ENCODE measurements at regions not wholly inside any gene's neighbourhood (a gene's known extent, or its start where the extent isn't known, plus 50 kb on each side); places are given as distances from the start of the nearest gene placed in this dataset.

DNA sequence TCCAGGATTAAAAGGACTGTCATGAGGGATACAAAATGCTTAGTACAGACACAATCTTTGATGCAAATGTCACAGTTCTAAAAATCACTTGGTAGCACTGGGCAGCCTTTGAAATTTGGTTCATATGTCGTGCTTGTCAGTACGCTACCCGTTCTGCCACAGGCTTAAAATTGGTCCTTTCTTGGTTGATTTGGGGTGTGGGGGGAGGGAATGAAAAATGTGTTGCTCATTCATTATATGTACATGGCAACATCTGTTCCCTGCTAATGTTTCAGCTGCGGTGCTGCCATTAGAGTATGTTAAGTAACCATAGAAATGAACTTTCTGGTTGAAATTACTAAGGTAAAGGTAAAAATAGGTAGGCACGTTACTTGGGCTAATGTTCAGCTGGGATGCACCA lies 155.4 kb upstream of the ARHGAP5 start:
- Mint-ChIP-seq H3K4me1 (ENCODE audit: unreplicated experiment) (peaks cover 5% of the 10 kb centered on the region), H3K27me3 (ENCODE audit: unreplicated experiment) (no peaks in the 10 kb centered on the region), H3K4me3 (ENCODE audit: unreplicated experiment) (no peak overlapping the region), H3K36me3 (ENCODE audit: low read depth, unreplicated experiment) (no peaks in the 10 kb centered on the region), H3K27ac (ENCODE audit: unreplicated experiment) (no peak overlapping the region), H3K9me3 (ENCODE audit: unreplicated experiment) (no peaks in the 10 kb centered on the region)
- TF ChIP-seq, protein P1, sequence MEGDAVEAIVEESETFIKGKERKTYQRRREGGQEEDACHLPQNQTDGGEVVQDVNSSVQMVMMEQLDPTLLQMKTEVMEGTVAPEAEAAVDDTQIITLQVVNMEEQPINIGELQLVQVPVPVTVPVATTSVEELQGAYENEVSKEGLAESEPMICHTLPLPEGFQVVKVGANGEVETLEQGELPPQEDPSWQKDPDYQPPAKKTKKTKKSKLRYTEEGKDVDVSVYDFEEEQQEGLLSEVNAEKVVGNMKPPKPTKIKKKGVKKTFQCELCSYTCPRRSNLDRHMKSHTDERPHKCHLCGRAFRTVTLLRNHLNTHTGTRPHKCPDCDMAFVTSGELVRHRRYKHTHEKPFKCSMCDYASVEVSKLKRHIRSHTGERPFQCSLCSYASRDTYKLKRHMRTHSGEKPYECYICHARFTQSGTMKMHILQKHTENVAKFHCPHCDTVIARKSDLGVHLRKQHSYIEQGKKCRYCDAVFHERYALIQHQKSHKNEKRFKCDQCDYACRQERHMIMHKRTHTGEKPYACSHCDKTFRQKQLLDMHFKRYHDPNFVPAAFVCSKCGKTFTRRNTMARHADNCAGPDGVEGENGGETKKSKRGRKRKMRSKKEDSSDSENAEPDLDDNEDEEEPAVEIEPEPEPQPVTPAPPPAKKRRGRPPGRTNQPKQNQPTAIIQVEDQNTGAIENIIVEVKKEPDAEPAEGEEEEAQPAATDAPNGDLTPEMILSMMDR (IDR thresholded peaks at IDR 0.05; ENCODE audit: unreplicated experiment) = no peak
- no peak for DNase-seq (ENCODE audit: low spot score)

DNA sequence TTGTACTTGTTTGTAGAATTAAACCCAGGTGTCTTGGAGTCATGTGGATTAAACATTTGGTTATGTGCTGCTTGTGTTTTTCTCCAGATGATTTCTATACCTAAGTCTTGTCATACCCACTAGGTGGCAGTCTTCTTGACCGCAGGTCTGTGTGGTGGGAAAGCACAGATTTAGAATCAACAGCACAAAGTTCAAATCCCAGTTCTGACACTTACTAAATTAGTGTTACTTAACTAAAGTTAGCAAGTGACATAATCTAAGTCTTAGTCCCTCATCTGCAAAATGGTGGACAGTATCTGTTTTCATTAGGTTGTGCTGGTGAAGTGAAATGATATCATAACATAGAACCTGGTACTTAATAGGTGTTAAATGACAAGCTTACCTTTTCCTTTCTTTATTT lies 151.0 kb upstream of the ARHGAP5 start:
- Mint-ChIP-seq H3K4me3 (ENCODE audit: unreplicated experiment) (no peak overlapping the region), H3K36me3 (ENCODE audit: low read depth, unreplicated experiment) (no peaks in the 10 kb centered on the region), H3K27ac (ENCODE audit: unreplicated experiment) (no peak overlapping the region), H3K9me3 (ENCODE audit: unreplicated experiment) (no peaks in the 10 kb centered on the region), H3K4me1 (ENCODE audit: unreplicated experiment) (peaks cover 12% of the 10 kb centered on the region), H3K27me3 (ENCODE audit: unreplicated experiment) (no peaks in the 10 kb centered on the region)
- TF ChIP-seq, protein P1 (IDR thresholded peaks at IDR 0.05; ENCODE audit: unreplicated experiment) = peak; percentile 68
- DNase-seq (ENCODE audit: low spot score) = no peak

DNA sequence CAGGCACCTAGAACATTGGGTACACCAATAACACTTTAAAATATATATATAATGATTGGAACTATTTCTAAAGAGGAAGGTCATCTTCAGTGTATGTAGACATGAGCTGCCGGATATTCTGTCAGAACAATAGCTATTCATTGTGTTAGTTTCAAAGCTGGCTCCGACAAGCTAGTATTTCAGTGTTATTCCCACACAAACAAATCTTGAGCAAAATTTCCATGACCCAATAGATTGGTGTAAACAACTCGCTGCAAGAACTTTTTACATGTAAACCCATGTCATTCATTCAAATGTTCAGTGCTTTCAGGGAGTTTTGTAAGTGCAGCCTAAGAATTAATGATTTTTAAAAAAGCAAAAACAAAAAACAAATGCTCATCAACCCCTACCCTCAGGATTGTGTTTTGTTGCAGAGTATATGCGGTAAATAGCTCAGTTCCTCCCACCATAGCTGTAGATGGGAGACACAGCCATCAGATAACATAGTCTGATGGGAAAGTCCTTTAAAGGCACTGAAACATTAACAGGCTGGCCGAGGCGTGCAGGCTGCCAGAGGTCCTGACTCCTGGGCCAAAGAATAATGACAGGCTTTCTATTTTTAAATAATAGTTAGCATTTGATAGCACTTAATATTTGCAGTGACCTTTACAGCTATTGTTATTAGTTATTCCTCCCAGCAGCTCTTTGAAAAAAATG lies 150.3 kb upstream of the ARHGAP5 start:
- Mint-ChIP-seq H3K27me3 (ENCODE audit: unreplicated experiment) (no peaks in the 10 kb centered on the region), H3K9me3 (ENCODE audit: unreplicated experiment) (no peaks in the 10 kb centered on the region), H3K4me1 (ENCODE audit: unreplicated experiment) (peaks cover 12% of the 10 kb centered on the region), H3K4me3 (ENCODE audit: unreplicated experiment) (no peak overlapping the region), H3K27ac (ENCODE audit: unreplicated experiment) (peak overlapping the region; percentile 39), H3K36me3 (ENCODE audit: low read depth, unreplicated experiment) (no peaks in the 10 kb centered on the region)
- DNase-seq (ENCODE audit: low spot score) = no peak
- TF ChIP-seq, protein P1 (IDR thresholded peaks at IDR 0.05; ENCODE audit: unreplicated experiment) = no peak

DNA sequence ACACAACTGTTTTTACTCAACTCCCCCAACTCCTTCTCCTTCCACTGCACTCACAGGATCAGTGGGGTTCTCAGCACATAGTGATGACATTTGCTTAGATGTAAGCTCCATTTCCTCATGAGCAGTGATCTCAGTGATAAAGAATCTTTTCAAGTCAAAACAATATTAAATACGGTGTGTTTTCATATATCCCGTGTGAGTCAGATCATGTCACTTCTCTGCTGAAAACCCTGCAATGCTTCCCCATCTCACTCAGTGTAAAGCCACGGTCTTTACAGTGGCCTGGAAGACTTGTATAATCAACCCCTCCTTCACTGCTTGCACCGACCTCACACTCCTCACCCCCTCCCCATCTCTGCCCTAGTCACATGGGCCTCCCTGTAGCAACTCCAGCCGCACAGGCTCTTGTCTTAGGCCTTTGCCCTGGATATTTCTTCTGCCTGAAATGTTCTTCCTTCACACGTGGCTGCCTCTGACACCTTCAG lies 149.7 kb upstream of the ARHGAP5 start:
- no peak for DNase-seq (ENCODE audit: low spot score)
- no peaks in the 10 kb centered on the region for H3K9me3 Mint-ChIP-seq (ENCODE audit: unreplicated experiment)
- no peak overlapping the region for H3K27ac Mint-ChIP-seq (ENCODE audit: unreplicated experiment)
- no peaks in the 10 kb centered on the region for H3K27me3 Mint-ChIP-seq (ENCODE audit: unreplicated experiment)
- no peaks in the 10 kb centered on the region for H3K36me3 Mint-ChIP-seq (ENCODE audit: low read depth, unreplicated experiment)
- peaks cover 12% of the 10 kb centered on the region for H3K4me1 Mint-ChIP-seq (ENCODE audit: unreplicated experiment)
- no peak overlapping the region for H3K4me3 Mint-ChIP-seq (ENCODE audit: unreplicated experiment)
- TF ChIP-seq, protein P1 (IDR thresholded peaks at IDR 0.05; ENCODE audit: unreplicated experiment) = no peak

DNA sequence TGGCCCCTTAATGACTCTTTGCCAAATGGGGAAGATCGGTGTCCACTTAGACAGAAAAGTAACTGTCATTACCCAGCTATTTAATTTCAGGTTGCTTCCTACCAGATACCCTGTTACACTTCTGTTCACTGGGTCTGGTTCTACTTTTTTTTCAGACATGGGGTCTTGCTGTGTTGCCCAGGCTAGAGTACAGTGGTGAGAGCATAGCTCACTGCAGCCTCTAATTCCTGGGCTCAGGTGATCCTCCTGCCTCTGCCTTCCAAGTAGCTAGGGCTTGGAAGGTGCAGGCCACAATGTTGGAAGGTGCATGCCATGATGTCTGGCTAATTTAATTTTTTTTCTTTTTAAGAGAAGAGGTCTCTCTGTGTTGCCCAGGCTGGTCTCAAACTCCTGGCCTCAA lies 147.0 kb upstream of the ARHGAP5 start:
- Mint-ChIP-seq H3K9me3 (ENCODE audit: unreplicated experiment) (no peaks in the 10 kb centered on the region), H3K4me3 (ENCODE audit: unreplicated experiment) (no peak overlapping the region), H3K27me3 (ENCODE audit: unreplicated experiment) (no peaks in the 10 kb centered on the region), H3K36me3 (ENCODE audit: low read depth, unreplicated experiment) (no peaks in the 10 kb centered on the region), H3K27ac (ENCODE audit: unreplicated experiment) (no peak overlapping the region), H3K4me1 (ENCODE audit: unreplicated experiment) (peaks cover 21% of the 10 kb centered on the region)
- no peak for DNase-seq (ENCODE audit: low spot score)
- TF ChIP-seq, protein P1 (IDR thresholded peaks at IDR 0.05; ENCODE audit: unreplicated experiment) = no peak
